SK-N-SH treated with all-trans-retinoic acid at 6 μM for 48 hours (cell line): ENCODE measurements at regions not wholly inside any gene's neighbourhood (a gene's known extent, or its start where the extent isn't known, plus 50 kb on each side); places are given as distances from the start of the nearest gene placed in this dataset.

Experiments used
- ATAC-seq: fragments of 200-7000 bp; cut with Tn5 transposase; 3 replicates; pipeline ENCODE4 v1.9.1; 2020; ENCODE audit warnings: mild to moderate bottlenecking, moderate library complexity
- ARNTL ChIP-seq: fragments of 450-650 bp; formaldehyde crosslinking; IDR thresholded peaks from 2 replicates; pipeline ENCODE4 v1.5.0; 2020; ENCODE audit warnings: low read depth, mild to moderate bottlenecking, moderate library complexity, borderline replicate concordance
- BACH2 ChIP-seq: fragments of 250-450 bp; sonication (Bioruptor Pico); IDR thresholded peaks from 2 replicates; pipeline ENCODE4 v1.9.0; 2021; ENCODE audit warnings: mild to moderate bottlenecking, borderline replicate concordance
- CSDC2 ChIP-seq: fragments of 250-450 bp; sonication (Bioruptor Pico); IDR thresholded peaks from 2 replicates; pipeline ENCODE4 v1.5.0; 2020; ENCODE audit warnings: mild to moderate bottlenecking, moderate library complexity
- ESRRG ChIP-seq: fragments of 250-450 bp; sonication (Bioruptor Pico); IDR thresholded peaks from 2 replicates; pipeline ENCODE4 v1.6.1; 2021; ENCODE audit warnings: mild to moderate bottlenecking
- GLIS3 ChIP-seq: fragments of 250-450 bp; sonication (Bioruptor Pico); IDR thresholded peaks from 2 replicates; pipeline ENCODE4 v1.5.0; 2020; ENCODE audit warnings: mild to moderate bottlenecking, moderate library complexity
- ISL1 ChIP-seq: fragments of 250-450 bp; sonication (Bioruptor Pico); IDR thresholded peaks from 2 replicates; pipeline ENCODE4 v2.1.2; 2022; ENCODE audit warnings: mild to moderate bottlenecking, moderate library complexity
- OSR1 ChIP-seq: fragments of 250-450 bp; sonication (Bioruptor Pico); IDR thresholded peaks from 2 replicates; pipeline ENCODE4 v1.8.0; 2022; ENCODE audit warnings: moderate library complexity, mild to moderate bottlenecking, inconsistent platforms
- PPARA ChIP-seq: fragments of 250-450 bp; sonication (Bioruptor Pico); IDR thresholded peaks from 2 replicates; pipeline ENCODE4 v1.5.0; 2020; ENCODE audit warnings: mild to moderate bottlenecking, borderline replicate concordance
- RARB ChIP-seq: fragments of 250-450 bp; sonication (Bioruptor Pico); IDR thresholded peaks from 2 replicates; pipeline ENCODE4 v1.8.0; 2021; ENCODE audit warnings: mild to moderate bottlenecking, moderate library complexity
- SNAI2 ChIP-seq: fragments of 250-450 bp; sonication (Bioruptor Pico); IDR thresholded peaks from 2 replicates; pipeline ENCODE4 v1.5.0; 2020; ENCODE audit warnings: mild to moderate bottlenecking, moderate library complexity
- TCF4 ChIP-seq: fragments of 250-450 bp; sonication (Bioruptor Pico); IDR thresholded peaks from 2 replicates; pipeline ENCODE4 v1.8.0; 2021; ENCODE audit warnings: mild to moderate bottlenecking, moderate library complexity, borderline replicate concordance
- TOX ChIP-seq: fragments of 250-450 bp; sonication (Bioruptor Pico); IDR thresholded peaks from 2 replicates; pipeline ENCODE4 v1.8.0; 2021; ENCODE audit warnings: mild to moderate bottlenecking, moderate library complexity, borderline replicate concordance
- ZC3H10 ChIP-seq: fragments of 250-450 bp; sonication (Bioruptor Pico); IDR thresholded peaks from 2 replicates; pipeline ENCODE4 v1.5.1; 2021; ENCODE audit warnings: mild to moderate bottlenecking, moderate library complexity
- ZFP3 ChIP-seq: fragments of 250-450 bp; sonication (Bioruptor Pico); IDR thresholded peaks from 2 replicates; pipeline ENCODE4 v1.5.0; 2020; ENCODE audit warnings: mild to moderate bottlenecking, moderate library complexity
- ZFP30 ChIP-seq: fragments of 450-650 bp; formaldehyde crosslinking; IDR thresholded peaks from 2 replicates; pipeline ENCODE4 v1.5.0; 2022; ENCODE audit warnings: mild to moderate bottlenecking, moderate library complexity
- ZNF565 ChIP-seq: fragments of 450-650 bp; formaldehyde crosslinking; conservative IDR thresholded peaks from 2 replicates; pipeline ENCODE4 v1.5.0; 2020; ENCODE audit warnings: low read depth, mild to moderate bottlenecking, moderate library complexity
- ZNF70 ChIP-seq: fragments of 450-650 bp; formaldehyde crosslinking; IDR thresholded peaks from 2 replicates; pipeline ENCODE4 v1.5.0; 2020; ENCODE audit warnings: mild to moderate bottlenecking, moderate library complexity
- ZNF8 ChIP-seq: fragments of 450-650 bp; formaldehyde crosslinking; IDR thresholded peaks from 2 replicates; pipeline ENCODE4 v1.5.0; 2020; ENCODE audit warnings: mild to moderate bottlenecking, moderate library complexity
- TF ChIP-seq, protein P1 (sequence below): fragments of 250-450 bp; sonication (Bioruptor Pico); IDR thresholded peaks from 2 replicates; pipeline ENCODE4 v1.8.0; 2020; ENCODE audit warnings: mild to moderate bottlenecking, moderate library complexity, borderline replicate concordance
- TF ChIP-seq, protein P2 (sequence below): fragments of 250-450 bp; sonication (Bioruptor Pico); IDR thresholded peaks from 2 replicates; pipeline ENCODE4 v1.5.1; 2021; ENCODE audit warnings: mild to moderate bottlenecking, moderate library complexity
- TF ChIP-seq, protein P3 (sequence below): fragments of 250-450 bp; sonication (Bioruptor Pico); IDR thresholded peaks from 2 replicates; pipeline ENCODE4 v1.5.0; 2020; ENCODE audit warnings: mild to moderate bottlenecking, moderate library complexity
- TF ChIP-seq, protein P4 (sequence below): fragments of 250-450 bp; sonication (Bioruptor Pico); IDR thresholded peaks from 2 replicates; pipeline ENCODE4 v1.8.0; 2021; ENCODE audit warnings: low read depth, mild to moderate bottlenecking, moderate library complexity, borderline replicate concordance
- TF ChIP-seq, protein P5 (sequence below): fragments of 250-450 bp; sonication (Bioruptor Pico); IDR thresholded peaks from 2 replicates; pipeline ENCODE4 v1.5.1; 2020; ENCODE audit warnings: low read depth, mild to moderate bottlenecking, moderate library complexity

DNA sequence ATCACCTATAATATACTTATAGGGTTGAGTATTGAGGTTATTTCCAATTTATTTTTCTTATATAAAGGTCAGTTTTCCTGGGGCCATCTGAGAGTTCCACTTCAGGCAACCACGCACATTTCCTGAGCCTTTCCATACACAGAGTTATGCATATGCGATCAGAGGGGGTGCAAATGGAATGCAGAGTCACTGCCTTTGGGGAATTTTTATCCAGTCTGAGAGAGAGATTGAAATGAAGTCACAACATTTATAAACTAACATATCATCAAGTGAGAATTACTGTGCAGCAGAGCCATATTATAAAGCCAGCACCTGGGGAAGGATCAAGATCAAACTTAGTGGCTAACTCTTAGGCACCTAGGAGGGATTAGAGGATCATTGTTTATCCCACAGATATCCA is 299.9 kb upstream of the PLXNA2 start (continued):
- TF ChIP-seq OSR1 (CRISPR knock-in tag) (no peak), ZC3H10 (CRISPR knock-in tag) (no peak), BACH2 (CRISPR knock-in tag) (no peak), RARB (CRISPR knock-in tag) (no peak)
- TF ChIP-seq, all 23 proteins: peak for 0

DNA sequence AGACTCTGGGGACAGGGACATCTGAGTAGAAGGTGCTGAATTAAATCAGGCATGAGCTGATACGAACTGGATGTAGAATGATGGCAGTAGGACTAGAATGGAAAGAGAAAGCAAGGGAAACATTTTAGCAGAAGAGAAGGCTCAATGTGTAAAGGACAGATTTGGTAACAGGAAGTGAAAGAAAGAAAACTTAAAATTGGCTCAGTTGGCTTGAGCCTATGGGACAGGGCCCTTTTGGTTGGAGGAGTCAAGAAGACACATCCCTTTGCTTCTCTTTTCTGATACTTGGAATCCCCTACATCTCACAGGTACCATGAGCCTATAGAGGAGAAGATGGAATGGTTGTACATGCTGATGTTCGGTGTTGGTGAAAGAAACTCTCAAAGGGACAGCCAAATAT is 300.6 kb upstream of the PLXNA2 start:
- no peak for TF ChIP-seq BACH2 (CRISPR knock-in tag)
- no peak for TF ChIP-seq ISL1 (CRISPR knock-in tag)
- TF ChIP-seq TCF4 (CRISPR knock-in tag) = no peak
- TF ChIP-seq ZNF565 (CRISPR knock-in tag) = no peak
- no peak for TF ChIP-seq GLIS3
- TF ChIP-seq ARNTL = no peak
- no peak for TF ChIP-seq CSDC2 (CRISPR knock-in tag)
- no peak for TF ChIP-seq PPARA (CRISPR knock-in tag)
- no peak for TF ChIP-seq RARB (CRISPR knock-in tag)
- no peak for TF ChIP-seq TOX (CRISPR knock-in tag)
- TF ChIP-seq, protein P1, sequence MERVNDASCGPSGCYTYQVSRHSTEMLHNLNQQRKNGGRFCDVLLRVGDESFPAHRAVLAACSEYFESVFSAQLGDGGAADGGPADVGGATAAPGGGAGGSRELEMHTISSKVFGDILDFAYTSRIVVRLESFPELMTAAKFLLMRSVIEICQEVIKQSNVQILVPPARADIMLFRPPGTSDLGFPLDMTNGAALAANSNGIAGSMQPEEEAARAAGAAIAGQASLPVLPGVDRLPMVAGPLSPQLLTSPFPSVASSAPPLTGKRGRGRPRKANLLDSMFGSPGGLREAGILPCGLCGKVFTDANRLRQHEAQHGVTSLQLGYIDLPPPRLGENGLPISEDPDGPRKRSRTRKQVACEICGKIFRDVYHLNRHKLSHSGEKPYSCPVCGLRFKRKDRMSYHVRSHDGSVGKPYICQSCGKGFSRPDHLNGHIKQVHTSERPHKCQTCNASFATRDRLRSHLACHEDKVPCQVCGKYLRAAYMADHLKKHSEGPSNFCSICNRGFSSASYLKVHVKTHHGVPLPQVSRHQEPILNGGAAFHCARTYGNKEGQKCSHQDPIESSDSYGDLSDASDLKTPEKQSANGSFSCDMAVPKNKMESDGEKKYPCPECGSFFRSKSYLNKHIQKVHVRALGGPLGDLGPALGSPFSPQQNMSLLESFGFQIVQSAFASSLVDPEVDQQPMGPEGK = no peak
- TF ChIP-seq ZFP3 (CRISPR knock-in tag) = no peak
- TF ChIP-seq, protein P2, sequence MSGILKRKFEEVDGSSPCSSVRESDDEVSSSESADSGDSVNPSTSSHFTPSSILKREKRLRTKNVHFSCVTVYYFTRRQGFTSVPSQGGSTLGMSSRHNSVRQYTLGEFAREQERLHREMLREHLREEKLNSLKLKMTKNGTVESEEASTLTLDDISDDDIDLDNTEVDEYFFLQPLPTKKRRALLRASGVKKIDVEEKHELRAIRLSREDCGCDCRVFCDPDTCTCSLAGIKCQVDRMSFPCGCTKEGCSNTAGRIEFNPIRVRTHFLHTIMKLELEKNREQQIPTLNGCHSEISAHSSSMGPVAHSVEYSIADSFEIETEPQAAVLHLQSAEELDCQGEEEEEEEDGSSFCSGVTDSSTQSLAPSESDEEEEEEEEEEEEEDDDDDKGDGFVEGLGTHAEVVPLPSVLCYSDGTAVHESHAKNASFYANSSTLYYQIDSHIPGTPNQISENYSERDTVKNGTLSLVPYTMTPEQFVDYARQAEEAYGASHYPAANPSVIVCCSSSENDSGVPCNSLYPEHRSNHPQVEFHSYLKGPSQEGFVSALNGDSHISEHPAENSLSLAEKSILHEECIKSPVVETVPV = no peak
- TF ChIP-seq, protein P3, sequence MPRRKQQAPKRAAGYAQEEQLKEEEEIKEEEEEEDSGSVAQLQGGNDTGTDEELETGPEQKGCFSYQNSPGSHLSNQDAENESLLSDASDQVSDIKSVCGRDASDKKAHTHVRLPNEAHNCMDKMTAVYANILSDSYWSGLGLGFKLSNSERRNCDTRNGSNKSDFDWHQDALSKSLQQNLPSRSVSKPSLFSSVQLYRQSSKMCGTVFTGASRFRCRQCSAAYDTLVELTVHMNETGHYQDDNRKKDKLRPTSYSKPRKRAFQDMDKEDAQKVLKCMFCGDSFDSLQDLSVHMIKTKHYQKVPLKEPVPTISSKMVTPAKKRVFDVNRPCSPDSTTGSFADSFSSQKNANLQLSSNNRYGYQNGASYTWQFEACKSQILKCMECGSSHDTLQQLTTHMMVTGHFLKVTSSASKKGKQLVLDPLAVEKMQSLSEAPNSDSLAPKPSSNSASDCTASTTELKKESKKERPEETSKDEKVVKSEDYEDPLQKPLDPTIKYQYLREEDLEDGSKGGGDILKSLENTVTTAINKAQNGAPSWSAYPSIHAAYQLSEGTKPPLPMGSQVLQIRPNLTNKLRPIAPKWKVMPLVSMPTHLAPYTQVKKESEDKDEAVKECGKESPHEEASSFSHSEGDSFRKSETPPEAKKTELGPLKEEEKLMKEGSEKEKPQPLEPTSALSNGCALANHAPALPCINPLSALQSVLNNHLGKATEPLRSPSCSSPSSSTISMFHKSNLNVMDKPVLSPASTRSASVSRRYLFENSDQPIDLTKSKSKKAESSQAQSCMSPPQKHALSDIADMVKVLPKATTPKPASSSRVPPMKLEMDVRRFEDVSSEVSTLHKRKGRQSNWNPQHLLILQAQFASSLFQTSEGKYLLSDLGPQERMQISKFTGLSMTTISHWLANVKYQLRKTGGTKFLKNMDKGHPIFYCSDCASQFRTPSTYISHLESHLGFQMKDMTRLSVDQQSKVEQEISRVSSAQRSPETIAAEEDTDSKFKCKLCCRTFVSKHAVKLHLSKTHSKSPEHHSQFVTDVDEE (CRISPR knock-in tag) = no peak
- TF ChIP-seq OSR1 (CRISPR knock-in tag) = no peak
- TF ChIP-seq, protein P4, sequence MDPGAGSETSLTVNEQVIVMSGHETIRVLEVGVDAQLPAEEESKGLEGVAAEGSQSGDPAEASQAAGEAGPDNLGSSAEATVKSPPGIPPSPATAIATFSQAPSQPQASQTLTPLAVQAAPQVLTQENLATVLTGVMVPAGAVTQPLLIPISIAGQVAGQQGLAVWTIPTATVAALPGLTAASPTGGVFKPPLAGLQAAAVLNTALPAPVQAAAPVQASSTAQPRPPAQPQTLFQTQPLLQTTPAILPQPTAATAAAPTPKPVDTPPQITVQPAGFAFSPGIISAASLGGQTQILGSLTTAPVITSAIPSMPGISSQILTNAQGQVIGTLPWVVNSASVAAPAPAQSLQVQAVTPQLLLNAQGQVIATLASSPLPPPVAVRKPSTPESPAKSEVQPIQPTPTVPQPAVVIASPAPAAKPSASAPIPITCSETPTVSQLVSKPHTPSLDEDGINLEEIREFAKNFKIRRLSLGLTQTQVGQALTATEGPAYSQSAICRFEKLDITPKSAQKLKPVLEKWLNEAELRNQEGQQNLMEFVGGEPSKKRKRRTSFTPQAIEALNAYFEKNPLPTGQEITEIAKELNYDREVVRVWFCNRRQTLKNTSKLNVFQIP (CRISPR knock-in tag) = no peak
- TF ChIP-seq ESRRG (CRISPR knock-in tag) = no peak
- no peak for TF ChIP-seq ZFP30 (CRISPR knock-in tag)
- no peak for TF ChIP-seq ZC3H10 (CRISPR knock-in tag)
- ATAC-seq = no peak

DNA sequence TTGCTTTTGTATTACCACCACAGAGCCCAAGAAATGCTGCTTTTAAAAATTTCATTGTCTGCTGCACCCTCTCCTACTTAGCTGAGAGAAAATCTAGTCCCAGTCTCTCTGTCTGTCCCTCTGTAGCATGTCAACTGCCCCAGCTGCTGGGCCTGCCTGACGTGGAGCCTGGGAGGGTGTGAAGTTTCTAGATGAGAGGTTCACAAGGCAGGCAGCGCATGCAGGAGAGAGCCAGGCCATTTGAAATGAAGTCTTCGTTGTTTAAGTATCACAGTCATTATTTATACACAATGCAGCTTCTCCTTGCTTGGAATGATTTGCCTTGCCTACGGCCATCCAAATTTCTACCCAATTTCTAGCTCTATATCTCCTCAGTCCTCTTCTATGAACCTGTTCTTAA is 306.8 kb upstream of the PLXNA2 start:
- no peak for ATAC-seq
- TF ChIP-seq, protein P2 = no peak
- TF ChIP-seq CSDC2 (CRISPR knock-in tag) (no peak), ZFP30 (CRISPR knock-in tag) (no peak), ZC3H10 (CRISPR knock-in tag) (no peak), ZNF565 (CRISPR knock-in tag) (no peak), SNAI2 (CRISPR knock-in tag) (no peak), RARB (CRISPR knock-in tag) (no peak), ZFP3 (CRISPR knock-in tag) (no peak), ARNTL (no peak), OSR1 (CRISPR knock-in tag) (no peak), ZNF70 (no peak), ISL1 (CRISPR knock-in tag) (no peak), GLIS3 (no peak), ZNF8 (no peak), PPARA (CRISPR knock-in tag) (no peak)
- TF ChIP-seq, protein P5, sequence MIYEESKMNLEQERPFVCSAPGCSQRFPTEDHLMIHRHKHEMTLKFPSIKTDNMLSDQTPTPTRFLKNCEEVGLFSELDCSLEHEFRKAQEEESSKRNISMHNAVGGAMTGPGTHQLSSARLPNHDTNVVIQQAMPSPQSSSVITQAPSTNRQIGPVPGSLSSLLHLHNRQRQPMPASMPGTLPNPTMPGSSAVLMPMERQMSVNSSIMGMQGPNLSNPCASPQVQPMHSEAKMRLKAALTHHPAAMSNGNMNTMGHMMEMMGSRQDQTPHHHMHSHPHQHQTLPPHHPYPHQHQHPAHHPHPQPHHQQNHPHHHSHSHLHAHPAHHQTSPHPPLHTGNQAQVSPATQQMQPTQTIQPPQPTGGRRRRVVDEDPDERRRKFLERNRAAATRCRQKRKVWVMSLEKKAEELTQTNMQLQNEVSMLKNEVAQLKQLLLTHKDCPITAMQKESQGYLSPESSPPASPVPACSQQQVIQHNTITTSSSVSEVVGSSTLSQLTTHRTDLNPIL (CRISPR knock-in tag) = no peak
- TF ChIP-seq, protein P1 = no peak
- TF ChIP-seq, protein P4 (CRISPR knock-in tag) = no peak
